Astrocyte of the cerebellum (primary cell): ENCODE measurements at regions not wholly inside any gene's neighbourhood (a gene's known extent, or its start where the extent isn't known, plus 50 kb on each side); places are given as distances from the start of the nearest gene placed in this dataset.

Experiments used
- DNase-seq: peaks from one replicate; pipeline ENCODE4 v3.0.0-alpha.2; 2011; ENCODE audit warnings: low read depth
- H3K4me3 ChIP-seq: 2 replicates; pipeline ENCODE4 v1.5.1; 2011; ENCODE audit warnings: mild to moderate bottlenecking, low read depth, low read length, moderate library complexity
- CTCF ChIP-seq: IDR thresholded peaks from 2 replicates; pipeline ENCODE4 v1.5.1; 2012; ENCODE audit warnings: low read length, low read depth, moderate library complexity, mild to moderate bottlenecking; ENCODE audit errors: missing control alignments
- in situ Hi-C: cut with HindIII; loops from 2 replicates; pipeline ENCODE4 v1.10.0; 2017; ENCODE audit warnings: low sequenced_read_pairs

GRCh38 chr2:216572582-216573578, 60.3 kb upstream of the IGFBP2 start:
- no peak overlapping the region for H3K4me3 ChIP-seq
- TF ChIP-seq CTCF: no peak
- in situ Hi-C loops: no loop called here
- no peak for DNase-seq

- no peak for DNase-seq
- in situ Hi-C loops: no loop called here
- no peak overlapping the region for H3K4me3 ChIP-seq
- TF ChIP-seq CTCF: no peak
These were observed 59.2 kb upstream of the IGFBP2 start for GRCh38 chr2:216574046-216574445.

- DNase-seq: no peak
- in situ Hi-C loops: no loop called here
- TF ChIP-seq CTCF: no peak
- H3K4me3 ChIP-seq: no peak overlapping the region
These were observed 58.6 kb upstream of the IGFBP2 start for GRCh38 chr2:216574586-216574985.

GRCh38 chr2:216575465-216575864, 57.8 kb upstream of the IGFBP2 start:
- in situ Hi-C loops: no loop called here
- no peak for TF ChIP-seq CTCF
- no peak overlapping the region for H3K4me3 ChIP-seq
- no peak for DNase-seq

- no peak for DNase-seq
- no peak overlapping the region for H3K4me3 ChIP-seq
- in situ Hi-C loops: no loop called here
- no peak for TF ChIP-seq CTCF
These were observed 56.6 kb upstream of the IGFBP2 start for GRCh38 chr2:216576616-216577015.

- in situ Hi-C loops: no loop called here
- H3K4me3 ChIP-seq: no peak overlapping the region
- no peak for DNase-seq
These were observed 54.9 kb upstream of the IGFBP2 start for GRCh38 chr2:216578325-216578724.

More at GRCh38 chr2:216578325-216578724, 54.9 kb upstream of the IGFBP2 start:
- TF ChIP-seq CTCF: no peak
